Calu3 (cell line): ENCODE measurements at regions not wholly inside any gene's neighbourhood (a gene's known extent, or its start where the extent isn't known, plus 50 kb on each side); places are given as distances from the start of the nearest gene placed in this dataset.

ENCODE experiments used
- BruUV-seq: library from RNA; stranded (reverse); fragments of 400-500 nt; replicated peaks from 2 replicates; lab custom pipeline; 2021; lab: Mats Ljungman, UMichigan
- CTCF ChIA-PET: fragments of 300-600 bp; sonication (Branson Sonifier 250); formaldehyde crosslinking; loops from one replicate; lab custom pipeline; 2022; ENCODE audit warnings: antibody characterized with exemption; lab: Charles Lee
- DNase-seq: peaks from one replicate; pipeline ENCODE4 v3.0.0; 2022
- H3K27ac Mint-ChIP-seq: one replicate; pipeline ENCODE4 v1.8.0; 2022; ENCODE audit warnings: mixed read lengths; ENCODE audit not compliant: unreplicated experiment
- H3K27me3 Mint-ChIP-seq: one replicate; pipeline ENCODE4 v1.8.0; 2022; ENCODE audit warnings: mixed read lengths; ENCODE audit not compliant: unreplicated experiment
- H3K36me3 Mint-ChIP-seq: one replicate; pipeline ENCODE4 v1.8.0; 2022; ENCODE audit warnings: mild to moderate bottlenecking, moderate library complexity, mixed read lengths; ENCODE audit not compliant: insufficient read depth, unreplicated experiment
- H3K4me1 Mint-ChIP-seq: one replicate; pipeline ENCODE4 v1.8.0; 2022; ENCODE audit warnings: mild to moderate bottlenecking, low read depth, mixed read lengths; ENCODE audit not compliant: unreplicated experiment
- H3K4me3 Mint-ChIP-seq: one replicate; pipeline ENCODE4 v1.8.0; 2022; ENCODE audit warnings: mild to moderate bottlenecking, low read depth, moderate library complexity, mixed read lengths; ENCODE audit not compliant: unreplicated experiment
- H3K9me3 Mint-ChIP-seq: one replicate; pipeline ENCODE4 v1.8.0; 2022; ENCODE audit warnings: low read depth, mixed read lengths; ENCODE audit not compliant: unreplicated experiment
- CTCF ChIP-seq: fragments of 200-600 bp; IDR thresholded peaks from one replicate; pipeline ENCODE4 v1.8.0; 2022; ENCODE audit warnings: antibody characterized with exemption; ENCODE audit not compliant: unreplicated experiment
- intact Hi-C: fragments of 100-400 bp; cut with micrococcal nuclease; formaldehyde crosslinking; loops from one replicate; pipeline ENCODE4 v1.10.0; 2022; ENCODE audit not compliant: unreplicated experiment

GRCh38 chr14:55508676-55509075 is 68.3 kb upstream of the TBPL2 start:
- Mint-ChIP-seq H3K9me3 (peaks cover 3% of the 10 kb centered on the region), H3K27ac (no peak overlapping the region), H3K36me3 (no peaks in the 10 kb centered on the region), H3K27me3 (no peaks in the 10 kb centered on the region), H3K4me3 (no peak overlapping the region), H3K4me1 (no peaks in the 10 kb centered on the region)
- BruUV-seq: no TSS peak
- no peak for DNase-seq
- intact Hi-C loops: no loop called here
- CTCF ChIA-PET: no interaction called here
- no peak for TF ChIP-seq CTCF

GRCh38 chr14:55512421-55512820 is 67.6 kb upstream of the KTN1 start:
- H3K4me3 Mint-ChIP-seq: no peak overlapping the region
- TF ChIP-seq CTCF: no peak
- intact Hi-C loops: no loop called here
- DNase-seq: no peak
- CTCF ChIA-PET: no interaction called here
- H3K36me3 Mint-ChIP-seq: no peaks in the 10 kb centered on the region
- peaks cover 3% of the 10 kb centered on the region for H3K9me3 Mint-ChIP-seq
- H3K4me1 Mint-ChIP-seq: no peaks in the 10 kb centered on the region
- H3K27ac Mint-ChIP-seq: no peak overlapping the region
- BruUV-seq: no TSS peak
- H3K27me3 Mint-ChIP-seq: no peaks in the 10 kb centered on the region

- Mint-ChIP-seq H3K4me1 (no peaks in the 10 kb centered on the region), H3K27ac (no peak overlapping the region), H3K4me3 (no peak overlapping the region), H3K9me3 (peaks cover 3% of the 10 kb centered on the region), H3K27me3 (no peaks in the 10 kb centered on the region), H3K36me3 (no peaks in the 10 kb centered on the region)
- TF ChIP-seq CTCF: no peak
- intact Hi-C loops: no loop called here
- BruUV-seq: no TSS peak
- no peak for DNase-seq
- CTCF ChIA-PET: no interaction called here
Measured at GRCh38 chr14:55513491-55513890, 66.5 kb upstream of the KTN1 start.

- Mint-ChIP-seq H3K36me3 (no peaks in the 10 kb centered on the region), H3K27ac (no peak overlapping the region)
Measured at GRCh38 chr14:55514819-55515490, 65.1 kb upstream of the KTN1 start.

More at GRCh38 chr14:55514819-55515490, 65.1 kb upstream of the KTN1 start:
- Mint-ChIP-seq H3K4me1 (no peaks in the 10 kb centered on the region), H3K4me3 (no peak overlapping the region), H3K27me3 (no peaks in the 10 kb centered on the region), H3K9me3 (peaks cover 3% of the 10 kb centered on the region)
- CTCF ChIA-PET: no interaction called here
- intact Hi-C loops: no loop called here
- DNase-seq: no peak
- no TSS peak for BruUV-seq
- TF ChIP-seq CTCF: no peak
